Activated T-cell treated with anti-CD3 and anti-CD28 coated beads, Interleukin-2, amount 50 U/mL, for 72 hours (primary cell): ENCODE measurements at regions not wholly inside any gene's neighbourhood (a gene's known extent, or its start where the extent isn't known, plus 50 kb on each side); places are given as distances from the start of the nearest gene placed in this dataset.
"Not testable (repeated sequence)": the region's sequence is repeated elsewhere in the genome, so short reads cannot be mapped to it uniquely, and the experiment has no call there.

ENCODE experiments used
- ATAC-seq, 2 donors: fragments of 150-1000 bp; cut with Tn5 transposase; replicated peaks in 1 of 2; 2 replicates each; pipeline ENCODE4 v1.10.0; 2021; ENCODE audit warnings: moderate library complexity in 2 of 2, mild to moderate bottlenecking in 1 of 2
- DNase-seq, 2 donors: peaks; one replicate each; pipeline ENCODE4 v3.0.0; 2021 to 2022; ENCODE audit warnings: mixed read lengths in 1 of 2
- H3K27ac Mint-ChIP-seq: one replicate; pipeline ENCODE4 v1.8.0; 2022; ENCODE audit warnings: mild to moderate bottlenecking, moderate library complexity, mixed read lengths
- H3K27me3 Mint-ChIP-seq: one replicate; pipeline ENCODE4 v1.8.0; 2022; ENCODE audit warnings: low read depth, mixed read lengths
- H3K36me3 Mint-ChIP-seq, 2 donors: one replicate each; pipeline ENCODE4 v1.8.0; 2022; ENCODE audit warnings: mixed read lengths in 2 of 2, mild to moderate bottlenecking in 1 of 2; ENCODE audit not compliant: insufficient read depth in 2 of 2
- H3K4me1 Mint-ChIP-seq: one replicate; pipeline ENCODE4 v1.8.0; 2022; ENCODE audit warnings: low read depth, mixed read lengths
- H3K4me3 Mint-ChIP-seq, 2 donors: one replicate each; pipeline ENCODE4 v1.8.0; 2022; ENCODE audit warnings: mild to moderate bottlenecking in 2 of 2, mixed read lengths in 2 of 2, moderate library complexity in 2 of 2
- H3K9me3 Mint-ChIP-seq, 2 donors: one replicate each; pipeline ENCODE4 v1.8.0; 2022; ENCODE audit warnings: mixed read lengths in 2 of 2

DNA sequence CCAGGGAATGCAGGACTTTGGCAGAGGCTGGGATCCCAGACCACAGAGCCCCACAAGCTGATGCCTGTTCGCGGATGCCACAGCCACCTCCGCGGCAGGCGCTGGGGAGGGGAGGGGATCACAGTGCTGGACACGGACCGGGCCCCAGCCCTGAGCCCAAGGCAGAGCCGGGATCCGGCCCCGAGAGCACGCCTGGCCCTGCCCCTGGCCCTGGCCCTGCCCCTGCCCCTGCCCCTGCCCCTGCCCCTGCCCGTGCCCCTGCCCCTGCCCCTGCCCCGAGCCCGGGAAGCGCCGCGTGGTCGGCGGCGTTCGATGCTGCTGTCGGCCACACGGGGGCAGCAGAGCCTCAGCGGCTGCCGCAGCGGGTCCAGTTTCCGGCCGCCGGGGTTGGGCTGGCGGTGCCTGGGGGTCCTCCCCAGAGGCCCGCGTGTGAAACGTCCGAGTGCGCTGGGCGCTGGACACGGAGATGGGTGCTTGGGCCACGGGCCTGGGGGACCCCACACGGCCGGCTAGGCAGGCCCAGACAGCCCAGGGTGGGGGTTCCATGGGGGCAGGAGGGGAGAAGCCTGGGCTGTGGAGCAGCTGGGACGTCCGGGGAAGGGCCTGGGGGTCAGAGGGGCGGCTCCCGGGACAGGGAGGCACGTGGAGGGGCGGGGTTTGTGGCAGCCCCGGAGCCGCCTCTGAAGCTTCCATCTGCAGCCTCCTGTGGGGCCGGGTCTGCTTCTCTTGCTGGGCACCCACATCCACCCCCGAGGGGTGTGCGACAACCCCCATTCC is 153.8 kb downstream of the TMEM121 start:
- peak; percentile 14 to 20 for DNase-seq
- not testable (repeated sequence) for H3K27me3 Mint-ChIP-seq, H3K9me3 Mint-ChIP-seq

DNA sequence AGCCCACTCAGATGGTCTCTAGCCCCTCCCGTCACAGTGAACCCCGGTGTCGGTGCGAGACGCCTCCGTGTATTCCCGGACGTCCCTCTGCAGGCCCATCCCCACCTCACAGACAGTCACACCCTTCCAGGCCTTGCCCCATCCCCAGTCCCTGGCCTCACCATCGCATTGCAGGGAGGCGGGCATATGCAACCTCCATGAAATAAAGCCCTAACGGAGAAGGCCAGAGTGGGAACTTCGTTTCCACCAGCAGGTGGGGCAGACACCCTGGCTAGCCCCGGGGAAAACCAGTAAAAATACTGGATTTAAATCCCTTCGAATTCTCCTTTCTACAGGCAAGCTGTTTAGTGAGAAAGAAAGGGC is 154.3 kb downstream of the TMEM121 start:
- DNase-seq, H3K4me3 Mint-ChIP-seq, H3K36me3 Mint-ChIP-seq, H3K9me3 Mint-ChIP-seq, H3K27ac Mint-ChIP-seq, H3K4me1 Mint-ChIP-seq, H3K27me3 Mint-ChIP-seq: not testable (repeated sequence)
- peak; percentile 8 to 18 for ATAC-seq

More for the DNA sequence above, 153.8 kb downstream of the TMEM121 start:
- not testable (repeated sequence) for H3K4me1 Mint-ChIP-seq, H3K36me3 Mint-ChIP-seq, H3K27ac Mint-ChIP-seq, H3K4me3 Mint-ChIP-seq
- peak; percentile 77 to 79 for ATAC-seq

- not testable (repeated sequence) for DNase-seq, H3K9me3 Mint-ChIP-seq, H3K36me3 Mint-ChIP-seq, ATAC-seq, H3K4me1 Mint-ChIP-seq, H3K27me3 Mint-ChIP-seq, H3K27ac Mint-ChIP-seq, H3K4me3 Mint-ChIP-seq
These were observed 155.3 kb downstream of the TMEM121 start for GRCh38 chr14:105681606-105682185.

DNA sequence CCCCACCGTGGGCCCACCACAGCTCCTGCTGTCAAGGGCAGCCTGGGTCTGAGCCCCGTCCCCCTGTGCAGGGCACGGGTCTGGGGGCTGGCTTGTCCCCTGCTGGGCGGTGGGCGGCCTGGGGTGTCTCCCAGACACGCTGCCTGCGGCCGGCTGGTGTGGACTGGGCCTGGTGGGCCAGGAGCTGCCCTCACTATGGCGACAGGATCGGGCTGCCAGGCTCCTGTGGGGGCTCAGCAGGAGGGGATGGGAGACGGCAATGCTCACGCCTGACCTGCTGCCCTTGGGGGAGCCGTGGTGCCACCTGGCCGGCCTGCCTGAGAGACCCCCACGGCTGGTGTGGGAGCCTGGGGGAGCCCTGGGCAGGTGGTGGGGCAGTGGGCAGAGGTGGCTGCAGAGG is 156.1 kb downstream of the TMEM121 start:
- not testable (repeated sequence) for H3K27ac Mint-ChIP-seq, H3K4me3 Mint-ChIP-seq, H3K27me3 Mint-ChIP-seq, ATAC-seq, H3K9me3 Mint-ChIP-seq, H3K36me3 Mint-ChIP-seq, DNase-seq, H3K4me1 Mint-ChIP-seq

GRCh38 chr14:105682956-105683570 is 156.7 kb downstream of the TMEM121 start:
- DNase-seq: no peak
- no peak overlapping the region for H3K27ac Mint-ChIP-seq

DNA sequence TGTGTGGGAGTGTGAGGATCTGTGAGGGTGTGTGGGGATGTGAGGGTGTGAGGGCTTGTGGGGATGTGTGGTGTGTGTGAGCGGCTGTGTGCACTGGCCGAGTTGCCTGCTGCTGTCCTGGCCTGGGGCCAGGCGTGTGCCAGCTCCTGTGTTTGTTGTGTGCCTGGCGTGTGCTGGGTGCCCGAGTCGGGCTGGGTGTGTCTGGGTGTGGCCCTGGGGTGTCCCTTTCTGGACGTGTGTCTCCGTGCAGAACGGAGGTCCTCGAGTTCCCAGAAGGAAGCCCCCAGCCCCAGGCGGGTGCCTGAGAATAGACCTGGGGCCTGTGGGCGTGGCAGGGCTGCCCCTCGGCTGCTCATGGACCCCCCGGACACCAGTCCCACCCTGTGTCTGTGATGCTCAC is 157.7 kb downstream of the TMEM121 start:
- H3K9me3 Mint-ChIP-seq, H3K4me1 Mint-ChIP-seq, H3K27me3 Mint-ChIP-seq, H3K27ac Mint-ChIP-seq, H3K36me3 Mint-ChIP-seq, H3K4me3 Mint-ChIP-seq, ATAC-seq, DNase-seq: not testable (repeated sequence)

More at GRCh38 chr14:105682956-105683570, 156.7 kb downstream of the TMEM121 start:
- no peak overlapping the region for H3K4me3 Mint-ChIP-seq
- H3K27me3 Mint-ChIP-seq: no peaks in the 10 kb centered on the region
- H3K9me3 Mint-ChIP-seq: no peaks in the 10 kb centered on the region
- no peaks in the 10 kb centered on the region for H3K4me1 Mint-ChIP-seq
- ATAC-seq: no peak
- no peaks in the 10 kb centered on the region for H3K36me3 Mint-ChIP-seq

DNA sequence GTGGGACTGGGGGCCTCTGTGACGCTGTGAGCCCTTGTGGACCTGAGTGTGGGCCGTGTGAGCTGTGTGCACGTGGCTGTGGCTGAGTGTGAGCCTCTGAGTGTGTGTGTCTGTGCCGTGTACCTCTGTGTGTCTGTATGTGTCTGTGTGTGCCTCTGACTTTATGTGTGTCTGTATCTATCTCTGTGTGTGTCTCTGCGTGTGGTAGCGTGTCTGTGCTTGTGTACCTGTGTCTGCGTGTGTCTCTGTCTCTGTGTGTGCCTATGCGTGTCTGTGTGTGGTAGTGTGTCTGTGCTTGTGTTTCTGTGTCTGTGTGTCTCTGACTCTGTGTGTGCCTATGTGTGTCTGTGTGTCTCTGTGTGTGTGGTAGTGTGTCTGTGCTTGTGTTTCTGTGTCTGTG is 158.2 kb downstream of the TMEM121 start:
- not testable (repeated sequence) for H3K4me3 Mint-ChIP-seq, H3K36me3 Mint-ChIP-seq, H3K27me3 Mint-ChIP-seq, ATAC-seq, H3K9me3 Mint-ChIP-seq, DNase-seq, H3K27ac Mint-ChIP-seq, H3K4me1 Mint-ChIP-seq

GRCh38 chr14:105685003-105685402 is 158.6 kb downstream of the TMEM121 start:
- no peak for DNase-seq
- H3K27ac Mint-ChIP-seq: no peak overlapping the region

GRCh38 chr14:105685605-105686004 is 159.2 kb downstream of the TMEM121 start:
- not testable (repeated sequence) for ATAC-seq

More at GRCh38 chr14:105685003-105685402, 158.6 kb downstream of the TMEM121 start:
- Mint-ChIP-seq H3K27me3 (no peaks in the 10 kb centered on the region), H3K9me3 (peaks cover 3 to 10% of the 10 kb centered on the region in 2 donors), H3K36me3 (no peaks in the 10 kb centered on the region), H3K4me3 (no peak overlapping the region), H3K4me1 (no peaks in the 10 kb centered on the region)
- no peak for ATAC-seq

DNA sequence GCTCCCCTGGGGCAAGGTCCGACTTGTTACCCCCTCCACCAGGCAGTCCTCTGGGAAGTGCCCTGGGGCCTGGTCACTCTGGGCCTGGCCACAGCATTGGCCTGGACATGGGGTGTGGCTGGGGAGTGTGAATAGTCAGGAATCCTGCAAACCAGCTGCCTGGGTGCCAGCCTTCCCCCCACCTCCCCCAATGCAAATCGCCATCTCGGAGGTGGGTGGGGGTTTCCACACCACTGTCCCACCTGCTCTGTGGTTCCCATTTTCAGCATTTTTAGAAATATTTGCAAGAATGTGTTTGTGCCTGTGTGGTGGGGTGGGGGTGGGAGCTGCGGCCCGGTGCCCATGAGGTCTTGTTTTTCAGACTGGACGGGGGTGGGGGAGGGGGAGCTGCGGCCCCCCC is 159.7 kb downstream of the TMEM121 start:
- H3K36me3 Mint-ChIP-seq, DNase-seq, H3K27me3 Mint-ChIP-seq, H3K4me1 Mint-ChIP-seq, H3K4me3 Mint-ChIP-seq, H3K27ac Mint-ChIP-seq, ATAC-seq: not testable (repeated sequence)
- peaks cover 13 to 19% of the 10 kb centered on the region in 2 donors for H3K9me3 Mint-ChIP-seq

More at GRCh38 chr14:105685605-105686004, 159.2 kb downstream of the TMEM121 start:
- not testable (repeated sequence) for H3K4me3 Mint-ChIP-seq, H3K27me3 Mint-ChIP-seq, DNase-seq, H3K27ac Mint-ChIP-seq, H3K4me1 Mint-ChIP-seq, H3K36me3 Mint-ChIP-seq
- peaks cover 9 to 15% of the 10 kb centered on the region in 2 donors for H3K9me3 Mint-ChIP-seq

DNA sequence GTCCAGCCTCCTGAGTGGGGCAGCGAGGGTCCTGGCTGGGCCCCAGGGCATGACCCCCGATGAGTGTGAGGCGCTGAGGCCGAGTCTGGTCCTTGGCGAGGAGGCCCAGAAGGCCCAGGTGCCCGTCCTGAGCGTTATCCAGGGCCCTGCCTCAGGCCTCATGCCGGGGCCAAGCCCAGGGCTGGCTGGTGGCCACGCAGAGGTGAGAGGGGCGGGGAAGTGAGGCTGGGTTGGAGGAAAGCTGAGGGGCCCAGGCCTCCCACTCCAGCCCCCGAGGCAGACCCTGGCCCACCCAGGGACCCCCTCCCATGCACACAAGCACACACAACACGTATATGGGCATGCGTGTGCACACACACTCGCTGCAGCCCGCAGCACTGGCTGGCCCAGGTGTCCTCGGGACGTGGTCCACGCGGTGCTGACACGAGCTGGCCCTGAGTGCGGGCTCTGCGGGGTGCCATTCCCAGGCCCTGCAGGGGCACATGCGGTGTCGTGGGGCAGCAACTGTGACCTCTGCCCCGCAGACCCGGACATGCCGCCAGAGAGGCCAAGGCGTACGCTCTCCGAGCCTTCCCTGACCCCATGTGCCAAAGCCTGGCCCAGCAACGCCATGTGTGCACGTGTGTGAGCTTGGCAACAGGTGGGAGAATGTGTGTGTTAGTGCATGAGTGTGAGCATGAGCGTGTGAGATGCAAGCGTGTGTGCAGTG is 160.2 kb downstream of the TMEM121 start:
- H3K4me1 Mint-ChIP-seq, ATAC-seq, DNase-seq, H3K27me3 Mint-ChIP-seq, H3K27ac Mint-ChIP-seq, H3K36me3 Mint-ChIP-seq, H3K4me3 Mint-ChIP-seq: not testable (repeated sequence)
- peaks cover 13 to 19% of the 10 kb centered on the region in 2 donors for H3K9me3 Mint-ChIP-seq

GRCh38 chr14:105687171-105688022 is 161.0 kb downstream of the TMEM121 start:
- ATAC-seq, H3K4me3 Mint-ChIP-seq, DNase-seq, H3K4me1 Mint-ChIP-seq, H3K36me3 Mint-ChIP-seq, H3K27me3 Mint-ChIP-seq, H3K27ac Mint-ChIP-seq: not testable (repeated sequence)
- H3K9me3 Mint-ChIP-seq: peaks cover 13 to 19% of the 10 kb centered on the region in 2 donors
